SU-DHL-6 (cell line): ENCODE measurements at regions not wholly inside any gene's neighbourhood (a gene's known extent, or its start where the extent isn't known, plus 50 kb on each side); places are given as distances from the start of the nearest gene placed in this dataset.

Experiments
- CTCF ChIP-seq: fragments of 200-600 bp; sonication (generic); IDR thresholded peaks from one replicate; pipeline ENCODE4 v1.5.1; 2017; ENCODE audit warnings: antibody characterized with exemption, mild to moderate bottlenecking, low read length, moderate library complexity; ENCODE audit not compliant: insufficient read depth, poor library complexity, severe bottlenecking
- EZH2phosphoT487 ChIP-seq: fragments of 200-600 bp; sonication (generic), shearing (Covaris generic); conservative IDR thresholded peaks from 2 replicates; pipeline ENCODE4 v1.6.1; 2018; ENCODE audit warnings: mild to moderate bottlenecking, antibody characterized with exemption, low read length, moderate library complexity, mixed read lengths

GRCh38 chr20:23264545-23264944 is 86.0 kb upstream of the NXT1 start:
- TF ChIP-seq EZH2phosphoT487 = no peak
- no peak for TF ChIP-seq CTCF
